ENCODE measurements at regions not wholly inside any gene's neighbourhood (a gene's known extent, or its start where the extent isn't known, plus 50 kb on each side); places are given as distances from the start of the nearest gene placed in this dataset.

- Mint-ChIP-seq H3K27ac (no peak overlapping the region), H3K27me3 (no peaks in the 10 kb centered on the region), H3K4me1 (no peaks in the 10 kb centered on the region), H3K36me3 (no peaks in the 10 kb centered on the region), H3K9me3 (peaks cover 0 to 9% (median 4%) of the 10 kb centered on the region in 9 donors), H3K4me3 (no peak overlapping the region)
- POLR2A ChIA-PET: no interaction called here
- no peak for DNase-seq
- ATAC-seq: no peak
These were observed 530.5 kb downstream of the KCNA4 start for GRCh38 chr11:29486301-29486700.

- DNase-seq: no peak
- POLR2A ChIA-PET: no interaction called here
- Mint-ChIP-seq H3K4me1 (no peaks in the 10 kb centered on the region), H3K36me3 (no peaks in the 10 kb centered on the region), H3K4me3 (no peak overlapping the region), H3K27ac (no peak overlapping the region), H3K27me3 (no peaks in the 10 kb centered on the region), H3K9me3 (peaks cover 0 to 9% (median 3%) of the 10 kb centered on the region in 9 donors)
- no peak for ATAC-seq
These were observed 531.2 kb downstream of the KCNA4 start for GRCh38 chr11:29485641-29486040.

- POLR2A ChIA-PET: no interaction called here
- peaks cover 0 to 9% (median 1%) of the 10 kb centered on the region in 9 donors for H3K9me3 Mint-ChIP-seq
These were observed 532.3 kb downstream of the KCNA4 start for GRCh38 chr11:29484548-29484947.

GRCh38 chr11:29483831-29484230 lies 533.0 kb downstream of the KCNA4 start:
- Mint-ChIP-seq H3K9me3 (peaks cover 0 to 9% (median 0%) of the 10 kb centered on the region in 9 donors), H3K27ac (no peak overlapping the region), H3K4me3 (no peak overlapping the region), H3K27me3 (no peaks in the 10 kb centered on the region), H3K4me1 (no peaks in the 10 kb centered on the region), H3K36me3 (no peaks in the 10 kb centered on the region)
- DNase-seq (no peak), ATAC-seq (no peak)
- POLR2A ChIA-PET: no interaction called here

More at GRCh38 chr11:29484548-29484947, 532.3 kb downstream of the KCNA4 start:
- Mint-ChIP-seq H3K36me3 (no peaks in the 10 kb centered on the region), H3K27me3 (no peaks in the 10 kb centered on the region), H3K4me3 (no peak overlapping the region), H3K4me1 (no peaks in the 10 kb centered on the region), H3K27ac (no peak overlapping the region)
- DNase-seq: no peak
- ATAC-seq: no peak

GRCh38 chr11:29482510-29482909 lies 534.3 kb downstream of the KCNA4 start:
- Mint-ChIP-seq H3K4me1 (no peaks in the 10 kb centered on the region), H3K4me3 (no peak overlapping the region), H3K9me3 (peaks cover 0 to 14% (median 2%) of the 10 kb centered on the region in 9 donors), H3K27ac (no peak overlapping the region), H3K36me3 (no peaks in the 10 kb centered on the region), H3K27me3 (no peaks in the 10 kb centered on the region)
- DNase-seq (no peak), ATAC-seq (no peak)
- POLR2A ChIA-PET: no interaction called here

- Mint-ChIP-seq H3K27me3 (no peaks in the 10 kb centered on the region), H3K9me3 (peaks cover 0 to 21% (median 4%) of the 10 kb centered on the region in 9 donors), H3K4me1 (no peaks in the 10 kb centered on the region), H3K36me3 (no peaks in the 10 kb centered on the region), H3K4me3 (no peak overlapping the region), H3K27ac (no peak overlapping the region)
- DNase-seq (no peak), ATAC-seq (no peak)
- POLR2A ChIA-PET: no interaction called here
These were observed 535.1 kb downstream of the KCNA4 start for GRCh38 chr11:29481738-29482137.

GRCh38 chr11:29480981-29481380 lies 535.8 kb downstream of the KCNA4 start:
- DNase-seq: no peak
- no peak for ATAC-seq
- H3K9me3 Mint-ChIP-seq: peaks cover 0 to 25% (median 4%) of the 10 kb centered on the region in 9 donors
- H3K27me3 Mint-ChIP-seq: no peaks in the 10 kb centered on the region
- H3K4me3 Mint-ChIP-seq: no peak overlapping the region
- POLR2A ChIA-PET: no interaction called here
- H3K36me3 Mint-ChIP-seq: no peaks in the 10 kb centered on the region
- H3K4me1 Mint-ChIP-seq: no peaks in the 10 kb centered on the region
- no peak overlapping the region for H3K27ac Mint-ChIP-seq

- DNase-seq: no peak
- Mint-ChIP-seq H3K36me3 (no peaks in the 10 kb centered on the region), H3K9me3 (peaks cover 0 to 10% (median 5%) of the 10 kb centered on the region in 9 donors), H3K27ac (no peak overlapping the region), H3K27me3 (no peaks in the 10 kb centered on the region), H3K4me1 (no peaks in the 10 kb centered on the region), H3K4me3 (no peak overlapping the region)
- no peak for ATAC-seq
- POLR2A ChIA-PET: no interaction called here
These were observed 558.6 kb downstream of the KCNA4 start for GRCh38 chr11:29458252-29458651.

- H3K27ac Mint-ChIP-seq: no peak overlapping the region
- no peaks in the 10 kb centered on the region for H3K4me1 Mint-ChIP-seq
- H3K9me3 Mint-ChIP-seq: peaks cover 0 to 9% (median 1%) of the 10 kb centered on the region in 9 donors
- no peak overlapping the region for H3K4me3 Mint-ChIP-seq
- H3K36me3 Mint-ChIP-seq: no peaks in the 10 kb centered on the region
- DNase-seq: no peak
- no peak for ATAC-seq
- POLR2A ChIA-PET: no interaction called here
- no peaks in the 10 kb centered on the region for H3K27me3 Mint-ChIP-seq
These were observed 564.7 kb downstream of the KCNA4 start for GRCh38 chr11:29452146-29452545.

- Mint-ChIP-seq H3K36me3 (peaks cover 0 to 5% (median 0%) of the 10 kb centered on the region in 3 donors), H3K4me3 (no peak overlapping the region), H3K9me3 (peaks cover 0 to 6% (median 3%) of the 10 kb centered on the region in 9 donors), H3K27me3 (no peaks in the 10 kb centered on the region), H3K27ac (no peak overlapping the region), H3K4me1 (no peaks in the 10 kb centered on the region)
- DNase-seq: no peak
- POLR2A ChIA-PET: no interaction called here
- ATAC-seq: no peak
These were observed 567.4 kb downstream of the KCNA4 start for GRCh38 chr11:29449281-29450074.

- POLR2A ChIA-PET: no interaction called here
- DNase-seq: no peak
- no peak for ATAC-seq
- Mint-ChIP-seq H3K4me1 (no peaks in the 10 kb centered on the region), H3K27me3 (no peaks in the 10 kb centered on the region), H3K27ac (no peak overlapping the region), H3K9me3 (peaks cover 0 to 10% (median 5%) of the 10 kb centered on the region in 9 donors), H3K4me3 (no peak overlapping the region), H3K36me3 (peaks cover 0 to 5% (median 0%) of the 10 kb centered on the region in 3 donors)
These were observed 568.5 kb downstream of the KCNA4 start for GRCh38 chr11:29448246-29448877.

- DNase-seq (no peak), ATAC-seq (no peak)
- Mint-ChIP-seq H3K27me3 (no peaks in the 10 kb centered on the region), H3K27ac (no peak overlapping the region), H3K4me1 (no peaks in the 10 kb centered on the region), H3K36me3 (peaks cover 0 to 5% (median 0%) of the 10 kb centered on the region in 3 donors), H3K4me3 (no peak overlapping the region), H3K9me3 (peaks cover 0 to 10% (median 5%) of the 10 kb centered on the region in 9 donors)
- POLR2A ChIA-PET: no interaction called here
These were observed 569.0 kb downstream of the KCNA4 start for GRCh38 chr11:29447821-29448220.

GRCh38 chr11:29446132-29446531 lies 570.7 kb downstream of the KCNA4 start:
- no peak overlapping the region for H3K27ac Mint-ChIP-seq
- H3K9me3 Mint-ChIP-seq: peaks cover 0 to 10% (median 4%) of the 10 kb centered on the region in 9 donors
- H3K4me3 Mint-ChIP-seq: no peak overlapping the region
- ATAC-seq (no peak), DNase-seq (no peak)
- H3K4me1 Mint-ChIP-seq: no peaks in the 10 kb centered on the region
- H3K27me3 Mint-ChIP-seq: no peaks in the 10 kb centered on the region
- peaks cover 0 to 5% (median 0%) of the 10 kb centered on the region in 3 donors for H3K36me3 Mint-ChIP-seq
- POLR2A ChIA-PET: no interaction called here
